ENCODE measurements at regions not wholly inside any gene's neighbourhood (a gene's known extent, or its start where the extent isn't known, plus 50 kb on each side); places are given as distances from the start of the nearest gene placed in this dataset.

DNA sequence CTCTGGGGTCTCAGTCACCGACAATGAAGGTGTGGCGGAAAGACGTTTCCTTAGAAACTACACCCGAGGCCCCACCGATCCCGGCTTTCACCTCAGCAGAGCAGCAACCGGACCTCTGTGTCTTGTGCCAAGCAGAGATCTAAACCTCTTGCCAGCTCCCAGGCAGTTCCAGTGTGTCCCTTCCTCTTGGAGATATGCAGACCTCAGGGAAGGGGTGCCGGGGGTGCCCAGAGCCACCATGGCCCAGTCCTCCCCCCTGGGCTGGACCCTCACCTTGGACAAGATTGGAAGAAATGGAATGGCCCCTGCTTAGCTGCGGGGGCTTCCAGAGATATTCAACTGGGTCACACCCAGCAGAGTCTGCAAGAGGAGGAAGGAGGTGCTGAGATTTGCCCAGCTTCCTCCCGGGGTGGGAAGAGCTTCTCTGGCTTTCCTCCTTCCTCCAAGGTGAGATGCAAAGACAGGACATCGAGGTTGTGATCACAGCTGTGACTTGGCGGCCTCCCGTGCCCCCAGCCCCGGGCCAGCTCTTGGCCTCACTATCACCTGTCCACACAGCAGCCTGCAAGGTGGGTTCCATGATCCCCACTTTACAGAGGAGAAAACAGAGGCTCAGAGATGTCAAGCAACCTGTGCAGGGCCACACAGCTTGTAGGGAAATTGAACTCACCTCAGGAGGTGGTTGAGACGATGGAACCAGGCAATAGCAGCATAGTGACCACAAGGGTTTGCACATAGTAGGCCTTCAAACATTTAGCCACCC is 281.7 kb upstream of the RTL1 start:
- Histone ChIP-seq H3K27ac (no peak overlapping the region), H3K4me3 (no peak overlapping the region), H3K9me3 (no peaks in the 10 kb centered on the region), H3K27me3 (no peaks in the 10 kb centered on the region), H3K36me3 (no peaks in the 10 kb centered on the region), H3K4me1 (no peaks in the 10 kb centered on the region)
- DNase-seq (peak; percentile 38), ATAC-seq (no peak)
- TF ChIP-seq, protein P1, sequence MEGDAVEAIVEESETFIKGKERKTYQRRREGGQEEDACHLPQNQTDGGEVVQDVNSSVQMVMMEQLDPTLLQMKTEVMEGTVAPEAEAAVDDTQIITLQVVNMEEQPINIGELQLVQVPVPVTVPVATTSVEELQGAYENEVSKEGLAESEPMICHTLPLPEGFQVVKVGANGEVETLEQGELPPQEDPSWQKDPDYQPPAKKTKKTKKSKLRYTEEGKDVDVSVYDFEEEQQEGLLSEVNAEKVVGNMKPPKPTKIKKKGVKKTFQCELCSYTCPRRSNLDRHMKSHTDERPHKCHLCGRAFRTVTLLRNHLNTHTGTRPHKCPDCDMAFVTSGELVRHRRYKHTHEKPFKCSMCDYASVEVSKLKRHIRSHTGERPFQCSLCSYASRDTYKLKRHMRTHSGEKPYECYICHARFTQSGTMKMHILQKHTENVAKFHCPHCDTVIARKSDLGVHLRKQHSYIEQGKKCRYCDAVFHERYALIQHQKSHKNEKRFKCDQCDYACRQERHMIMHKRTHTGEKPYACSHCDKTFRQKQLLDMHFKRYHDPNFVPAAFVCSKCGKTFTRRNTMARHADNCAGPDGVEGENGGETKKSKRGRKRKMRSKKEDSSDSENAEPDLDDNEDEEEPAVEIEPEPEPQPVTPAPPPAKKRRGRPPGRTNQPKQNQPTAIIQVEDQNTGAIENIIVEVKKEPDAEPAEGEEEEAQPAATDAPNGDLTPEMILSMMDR (IDR thresholded peaks at IDR 0.05), result no peak
- intact Hi-C loops (cut with DNase I), result no loop called here

DNA sequence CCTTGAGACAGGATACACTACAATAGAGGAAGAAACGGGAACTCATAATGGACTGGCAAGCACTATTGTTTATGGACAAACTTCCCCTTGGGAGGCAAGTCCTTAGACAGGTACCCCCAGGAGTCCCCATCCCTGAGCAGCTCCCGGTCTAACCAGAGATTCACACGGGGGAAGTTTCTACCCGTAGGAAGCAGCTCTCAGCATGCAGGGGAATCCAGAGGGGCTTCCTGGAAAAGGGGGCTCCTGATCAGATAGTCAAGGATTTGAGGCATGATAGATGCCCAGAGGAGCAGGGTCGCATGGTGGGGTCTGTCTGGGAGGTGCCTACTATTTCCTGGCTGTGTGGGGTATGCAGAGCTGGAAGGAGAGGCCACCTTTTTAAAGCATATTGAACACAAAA is 282.4 kb upstream of the RTL1 start:
- intact Hi-C loops (cut with DNase I), result no loop called here
- H3K4me1 ChIP-seq, result no peaks in the 10 kb centered on the region
- no peak overlapping the region for H3K4me3 ChIP-seq
- no peak for DNase-seq
- H3K27me3 ChIP-seq, result no peaks in the 10 kb centered on the region
- TF ChIP-seq, protein P1 (IDR thresholded peaks at IDR 0.05), result no peak
- ATAC-seq, result no peak
- H3K36me3 ChIP-seq, result no peaks in the 10 kb centered on the region
- no peak overlapping the region for H3K27ac ChIP-seq
- H3K9me3 ChIP-seq, result no peaks in the 10 kb centered on the region

DNA sequence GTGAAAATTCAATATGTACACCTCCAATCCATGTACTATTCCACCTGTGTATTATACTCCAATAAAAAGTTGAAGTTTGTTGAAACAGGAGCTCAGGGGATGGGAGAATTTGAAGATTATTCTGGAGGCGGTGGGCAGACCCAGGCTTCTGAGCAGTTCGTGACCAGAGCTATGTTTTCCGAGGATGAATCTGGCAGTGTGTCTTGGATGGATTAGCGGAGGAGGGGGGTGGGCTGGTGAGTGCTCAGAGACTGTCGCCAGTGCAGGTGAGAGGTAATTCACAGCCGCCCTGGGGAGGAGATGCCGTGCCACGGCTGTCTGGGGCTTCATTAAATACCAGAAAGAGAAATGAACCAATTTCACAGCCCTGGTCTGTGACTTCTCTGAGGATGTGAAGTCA is 283.0 kb upstream of the RTL1 start:
- no peaks in the 10 kb centered on the region for H3K27me3 ChIP-seq
- H3K27ac ChIP-seq, result no peak overlapping the region
- ATAC-seq, result no peak
- H3K4me3 ChIP-seq, result no peak overlapping the region
- intact Hi-C loops (cut with DNase I), result no loop called here
- H3K36me3 ChIP-seq, result no peaks in the 10 kb centered on the region
- no peaks in the 10 kb centered on the region for H3K9me3 ChIP-seq
- DNase-seq, result no peak
- H3K4me1 ChIP-seq, result no peaks in the 10 kb centered on the region
- TF ChIP-seq, protein P1 (IDR thresholded peaks at IDR 0.05), result no peak

DNA sequence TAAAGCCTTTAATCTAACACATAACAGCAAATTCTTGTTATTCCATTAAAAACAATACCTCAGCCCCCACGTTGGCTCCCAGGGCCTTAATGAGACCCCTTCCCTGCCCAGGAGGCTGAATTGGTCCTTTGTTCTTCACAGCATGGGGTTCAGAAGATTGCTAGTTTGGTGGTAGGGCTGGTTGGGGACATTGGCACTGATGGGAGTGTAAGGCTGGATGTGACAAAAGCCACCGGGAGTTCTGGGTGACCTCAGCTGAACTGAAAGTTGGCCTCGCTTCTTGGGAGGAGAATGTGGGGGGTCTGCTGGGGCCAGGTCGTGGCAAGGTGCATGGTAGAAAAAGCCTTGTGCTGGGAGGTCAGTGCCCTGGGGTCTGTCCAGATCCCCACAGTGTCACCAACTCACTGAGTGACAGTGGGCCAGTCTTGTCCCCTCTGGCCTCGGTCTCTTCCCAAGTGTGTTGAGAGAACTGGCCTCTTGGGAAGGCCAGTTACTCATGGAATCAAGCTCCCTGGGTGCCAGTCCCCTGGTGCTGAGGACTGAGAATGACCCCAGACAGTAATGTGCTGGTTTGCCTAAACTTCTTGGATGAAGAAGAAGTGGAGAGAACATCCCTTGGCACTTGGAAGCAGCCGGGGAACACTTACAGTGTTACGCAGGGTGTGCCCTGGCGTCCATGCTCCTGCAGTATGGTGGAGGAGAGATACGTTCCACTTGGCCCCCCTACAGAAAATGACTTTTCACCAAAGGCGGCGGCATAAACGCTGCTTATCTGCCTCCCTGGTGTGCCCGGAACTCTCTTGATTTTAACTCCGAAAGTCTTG is 283.7 kb upstream of the RTL1 start:
- ATAC-seq (no peak), DNase-seq (no peak)
- TF ChIP-seq, protein P1 (IDR thresholded peaks at IDR 0.05), result no peak
- Histone ChIP-seq H3K4me1 (no peaks in the 10 kb centered on the region), H3K36me3 (no peaks in the 10 kb centered on the region), H3K27ac (no peak overlapping the region), H3K27me3 (no peaks in the 10 kb centered on the region), H3K4me3 (no peak overlapping the region), H3K9me3 (no peaks in the 10 kb centered on the region)
- intact Hi-C loops (cut with DNase I), result no loop called here

DNA sequence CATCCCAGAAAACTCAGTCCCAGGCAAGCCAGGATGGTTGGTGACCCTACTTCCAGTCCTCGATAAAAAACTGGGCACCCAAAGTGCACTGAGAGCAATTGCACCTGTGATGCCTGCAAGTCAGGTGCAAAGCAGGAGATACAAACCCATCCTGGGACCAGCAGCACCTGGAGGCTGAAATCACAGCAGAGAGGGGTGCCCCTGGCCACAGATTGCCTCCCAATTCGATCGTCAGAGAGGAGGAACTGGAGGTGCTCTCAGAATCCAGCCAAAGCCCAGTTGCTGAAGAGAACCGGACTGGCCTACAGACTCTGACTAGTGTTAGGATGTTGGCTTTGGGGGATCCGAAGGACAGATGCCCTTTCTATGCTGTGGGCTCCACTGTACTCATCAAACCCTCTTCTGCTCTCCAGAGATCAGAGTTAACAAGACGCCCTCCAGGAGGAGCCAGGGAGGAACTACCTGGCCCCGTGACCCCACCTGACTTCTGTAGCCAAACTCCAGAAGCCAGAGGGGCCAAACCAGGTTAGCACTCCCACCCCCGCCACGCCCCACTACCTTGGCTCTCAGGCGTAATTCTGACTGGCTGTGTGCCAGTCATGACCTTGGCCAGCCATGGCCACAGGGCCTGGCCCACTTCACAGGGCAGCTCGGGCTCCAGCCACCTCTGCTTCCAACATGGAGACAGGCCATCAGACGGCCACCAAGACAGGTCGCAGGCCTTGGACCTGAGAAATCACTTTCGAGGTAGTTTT is 284.5 kb upstream of the RTL1 start:
- Histone ChIP-seq H3K4me3 (no peak overlapping the region), H3K36me3 (no peaks in the 10 kb centered on the region), H3K27ac (no peak overlapping the region), H3K27me3 (no peaks in the 10 kb centered on the region), H3K4me1 (no peaks in the 10 kb centered on the region), H3K9me3 (no peaks in the 10 kb centered on the region)
- peak; percentile 46 for DNase-seq
- no peak for ATAC-seq
- intact Hi-C loops (cut with DNase I), result no loop called here
- TF ChIP-seq, protein P1 (IDR thresholded peaks at IDR 0.05), result no peak

Data from upper lobe of right lung (tissue), 1 donor.